Hepatocyte (in vitro differentiated cells): ENCODE measurements at regions not wholly inside any gene's neighbourhood (a gene's known extent, or its start where the extent isn't known, plus 50 kb on each side); places are given as distances from the start of the nearest gene placed in this dataset.

Source experiments
- DNase-seq: peaks from one replicate; pipeline ENCODE4 v3.0.0-alpha.2; 2016; ENCODE audit warnings: low spot score
- H2AFZ ChIP-seq: fragments of 200-600 bp; sonication (generic); 2 replicates; pipeline ENCODE4 v1.6.0; 2016; ENCODE audit warnings: antibody characterized with exemption, mild to moderate bottlenecking
- H3K27ac ChIP-seq: fragments of 200-600 bp; sonication (generic); 2 replicates; pipeline ENCODE4 v1.5.1; 2016; ENCODE audit warnings: mild to moderate bottlenecking
- H3K27me3 ChIP-seq: fragments of 200-600 bp; sonication (generic); 2 replicates; pipeline ENCODE4 v1.6.1; 2016
- H3K36me3 ChIP-seq: fragments of 200-600 bp; sonication (generic); replicated peaks from 2 replicates; pipeline ENCODE4 v1.5.1; 2016; ENCODE audit warnings: low read depth; ENCODE audit not compliant: insufficient read depth
- H3K4me1 ChIP-seq: fragments of 200-600 bp; sonication (generic); 2 replicates; pipeline ENCODE4 v1.5.1; 2016; ENCODE audit warnings: mild to moderate bottlenecking, moderate library complexity; ENCODE audit not compliant: insufficient read depth
- H3K4me2 ChIP-seq: fragments of 200-600 bp; sonication (generic); 2 replicates; pipeline ENCODE4 v1.6.0; 2016
- H3K4me3 ChIP-seq: fragments of 200-600 bp; sonication (generic); 2 replicates; pipeline ENCODE4 v1.5.1; 2016; ENCODE audit warnings: mild to moderate bottlenecking
- H3K79me2 ChIP-seq: fragments of 200-600 bp; sonication (generic); 2 replicates; pipeline ENCODE4 v1.6.0; 2017; ENCODE audit warnings: mild to moderate bottlenecking
- H3K9me2 ChIP-seq: fragments of 200-600 bp; sonication (generic); replicated peaks from 2 replicates; pipeline ENCODE4 v1.6.0; 2017; ENCODE audit warnings: mild to moderate bottlenecking; ENCODE audit not compliant: insufficient read depth
- H3K9me3 ChIP-seq: fragments of 200-600 bp; sonication (generic); 2 replicates; pipeline ENCODE4 v1.5.1; 2016; ENCODE audit warnings: low read depth, mild to moderate bottlenecking
- H4K20me1 ChIP-seq: fragments of 200-600 bp; sonication (generic); 2 replicates; pipeline ENCODE4 v1.6.0; 2016; ENCODE audit warnings: mild to moderate bottlenecking; ENCODE audit not compliant: insufficient read depth, poor library complexity, severe bottlenecking
- CTCF ChIP-seq: fragments of 200-600 bp; sonication (generic); IDR thresholded peaks from 2 replicates; pipeline ENCODE4 v1.5.1; 2016; ENCODE audit warnings: antibody characterized with exemption, mild to moderate bottlenecking; ENCODE audit not compliant: poor library complexity
- EZH2 ChIP-seq: fragments of 200-600 bp; sonication (generic); IDR thresholded peaks from 2 replicates; pipeline ENCODE4 v1.6.1; 2016; ENCODE audit warnings: antibody characterized with exemption, mild to moderate bottlenecking, borderline replicate concordance
- EZH2phosphoT487 ChIP-seq: fragments of 200-600 bp; sonication (generic); IDR thresholded peaks from one replicate; pipeline ENCODE4 v1.6.1; 2018; ENCODE audit warnings: antibody characterized with exemption, mild to moderate bottlenecking, low read depth, moderate library complexity; ENCODE audit not compliant: unreplicated experiment, severe bottlenecking
- WGBS: methylation state at CpG from one replicate; pipeline ENCODE4 v1.1.6; 2016; ENCODE audit warnings: low lambda C conversion rate; ENCODE audit errors: missing lambda C conversion rate; 5-methylcytosine and 5-hydroxymethylcytosine counted together

DNA sequence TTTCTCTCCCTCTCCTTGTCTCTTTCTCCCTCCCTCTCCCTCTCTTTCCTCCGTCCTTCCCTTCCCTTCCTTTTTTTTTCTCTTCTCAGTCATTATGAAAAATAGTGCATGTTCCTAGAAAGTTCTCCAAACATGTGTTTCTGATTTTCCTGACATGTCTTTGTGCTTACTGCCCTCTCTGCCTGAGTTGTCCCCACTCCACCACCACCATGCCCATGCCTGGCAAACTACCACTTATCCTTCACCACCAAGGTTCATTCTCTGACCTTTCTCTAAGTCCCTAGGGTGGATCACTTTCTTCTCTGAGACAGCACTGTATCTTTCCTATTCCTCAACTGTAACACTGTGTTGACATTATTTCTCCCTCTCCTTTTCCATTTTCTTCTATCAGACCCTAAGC lies 98.2 kb downstream of the LACC1 start:
- Histone ChIP-seq H3K9me2 (no peaks in the 10 kb centered on the region), H3K27ac (no peak overlapping the region), H3K4me2 (no peak overlapping the region), H3K4me1 (no peaks in the 10 kb centered on the region), H3K4me3 (no peak overlapping the region), H3K9me3 (no peaks in the 10 kb centered on the region), H4K20me1 (no peaks in the 10 kb centered on the region), H2AFZ (no peak overlapping the region), H3K27me3 (no peaks in the 10 kb centered on the region), H3K36me3 (no peaks in the 10 kb centered on the region), H3K79me2 (no peaks in the 10 kb centered on the region)
- WGBS: no CpG with 5 or more reads among the region's 1 CpG
- no peak for DNase-seq
- TF ChIP-seq EZH2phosphoT487: no peak
- no peak for TF ChIP-seq EZH2
- TF ChIP-seq CTCF: no peak

- Histone ChIP-seq H3K79me2 (no peaks in the 10 kb centered on the region), H3K27ac (no peak overlapping the region), H3K4me2 (no peak overlapping the region), H3K36me3 (no peaks in the 10 kb centered on the region), H3K27me3 (no peaks in the 10 kb centered on the region), H2AFZ (no peak overlapping the region), H3K4me3 (no peak overlapping the region), H3K4me1 (no peaks in the 10 kb centered on the region), H4K20me1 (no peaks in the 10 kb centered on the region), H3K9me2 (no peaks in the 10 kb centered on the region), H3K9me3 (no peaks in the 10 kb centered on the region)
- WGBS: 70% methylated on average over 5 of the region's 5 CpGs
- no peak for TF ChIP-seq EZH2phosphoT487
- no peak for DNase-seq
Measured at GRCh38 chr13:43978688-43979087, 99.0 kb downstream of the LACC1 start.

- no peaks in the 10 kb centered on the region for H3K27me3 ChIP-seq
- TF ChIP-seq EZH2: no peak
- WGBS: 80% methylated on average over 2 of the region's 2 CpGs
Measured at GRCh38 chr13:43979492-43979891, 99.8 kb downstream of the LACC1 start.

DNA sequence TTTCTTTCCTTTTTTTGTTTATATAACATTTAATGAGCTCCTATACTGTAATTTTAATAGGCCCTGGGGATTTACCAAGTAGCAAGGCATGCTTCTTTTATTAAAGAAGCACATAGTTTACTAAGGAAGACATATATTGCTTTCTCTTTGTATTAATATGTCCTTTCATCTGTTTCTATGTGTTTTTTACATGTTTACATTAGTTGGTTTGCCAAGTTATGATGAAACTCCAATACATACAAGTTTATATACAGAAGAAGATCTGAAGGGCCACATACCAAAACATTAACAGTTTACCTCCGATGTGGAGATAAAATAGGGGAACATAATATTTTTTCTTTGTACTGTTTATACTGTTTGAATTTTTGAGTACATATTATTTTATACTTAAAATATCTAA lies 100.9 kb downstream of the LACC1 start:
- H3K27ac ChIP-seq: no peak overlapping the region
- H3K9me3 ChIP-seq: no peaks in the 10 kb centered on the region
- no peak overlapping the region for H2AFZ ChIP-seq
- H3K4me1 ChIP-seq: peaks cover 4% of the 10 kb centered on the region
- H4K20me1 ChIP-seq: no peaks in the 10 kb centered on the region
- DNase-seq: no peak
- H3K79me2 ChIP-seq: no peaks in the 10 kb centered on the region
- H3K9me2 ChIP-seq: no peaks in the 10 kb centered on the region
- H3K36me3 ChIP-seq: no peaks in the 10 kb centered on the region
- WGBS: 56% methylated on average over 1 of the region's 1 CpG
- no peak overlapping the region for H3K4me3 ChIP-seq
- no peaks in the 10 kb centered on the region for H3K27me3 ChIP-seq
- TF ChIP-seq CTCF (no peak), EZH2 (no peak), EZH2phosphoT487 (no peak)
- H3K4me2 ChIP-seq: no peak overlapping the region

More at GRCh38 chr13:43979492-43979891, 99.8 kb downstream of the LACC1 start:
- no peaks in the 10 kb centered on the region for H4K20me1 ChIP-seq
- no peak overlapping the region for H3K27ac ChIP-seq
- no peaks in the 10 kb centered on the region for H3K9me2 ChIP-seq
- no peak overlapping the region for H3K4me3 ChIP-seq
- no peaks in the 10 kb centered on the region for H3K9me3 ChIP-seq
- no peak for DNase-seq
- no peak overlapping the region for H2AFZ ChIP-seq
- no peaks in the 10 kb centered on the region for H3K36me3 ChIP-seq
- H3K79me2 ChIP-seq: no peaks in the 10 kb centered on the region
- no peak overlapping the region for H3K4me2 ChIP-seq
- H3K4me1 ChIP-seq: no peaks in the 10 kb centered on the region
